Ovary (tissue), 3 donors: ENCODE measurements at regions not wholly inside any gene's neighbourhood (a gene's known extent, or its start where the extent isn't known, plus 50 kb on each side); places are given as distances from the start of the nearest gene placed in this dataset.

ENCODE experiments used
- CTCF ChIP-seq, 3 donors: fragments of 450-650 bp in 2 of 3; fragments of 200-600 bp in 1 of 3; IDR thresholded peaks; one replicate each; pipeline versions ENCODE4 v1.5.1 to v1.8.0; 2016 to 2022; ENCODE audit warnings: antibody characterized with exemption in 3 of 3, mild to moderate bottlenecking in 1 of 3
- EP300 ChIP-seq: sonication (generic); formaldehyde crosslinking; IDR thresholded peaks from one replicate; pipeline ENCODE4 v1.6.1; 2017; ENCODE audit warnings: antibody characterized with exemption
- donor health status: DM: no; HTN: no; CAD: no.

DNA sequence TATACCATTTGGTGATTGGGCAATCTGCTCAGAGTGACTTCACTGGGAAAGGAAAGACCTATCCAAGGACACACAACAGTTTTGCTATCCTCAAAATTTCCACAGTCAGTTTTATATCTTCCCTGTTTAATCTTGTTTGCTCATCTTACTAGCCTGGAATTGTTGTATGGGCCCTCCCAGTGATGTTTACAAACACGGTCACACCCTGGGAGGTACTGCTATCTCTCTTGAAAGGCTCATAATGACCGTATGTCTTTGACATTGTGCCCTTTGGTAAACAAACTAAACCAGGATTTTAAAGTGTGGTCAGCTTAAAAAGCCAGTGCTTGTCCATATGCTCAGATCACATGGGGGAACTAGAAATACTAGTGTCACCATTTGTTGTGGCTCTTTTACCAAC is 277.0 kb downstream of the CDH2 start:
- TF ChIP-seq CTCF (IDR thresholded peaks at IDR 0.05) (no peak), EP300 (no peak)
